Tibial artery (tissue), 4 donors: ENCODE measurements at regions not wholly inside any gene's neighbourhood (a gene's known extent, or its start where the extent isn't known, plus 50 kb on each side); places are given as distances from the start of the nearest gene placed in this dataset.

Experiments
- DNase-seq, 2 donors: peaks; one replicate each; pipeline ENCODE4 v3.0.0-alpha.2; 2019
- H3K27ac ChIP-seq, 2 donors: fragments of 200-600 bp; sonication (generic) in 1 of 2; 1 replicate in 1 of 2; 2 replicates in 1 of 2; pipeline ENCODE4 v1.5.1; 2018 to 2019; ENCODE audit warnings: mild to moderate bottlenecking in 1 of 2
- H3K27me3 ChIP-seq, 2 donors: fragments of 200-600 bp; sonication (generic) in 1 of 2; one replicate each; pipeline versions ENCODE4 v1.5.1 to v1.6.0; 2016 to 2019
- H3K36me3 ChIP-seq, 3 donors: fragments of 200-600 bp; sonication (generic) in 2 of 3; one replicate each; pipeline ENCODE4 v1.5.1; 2016 to 2019; ENCODE audit warnings: mild to moderate bottlenecking in 2 of 3
- H3K4me1 ChIP-seq, 4 donors: fragments of 200-600 bp; sonication (generic) in 2 of 4; 1 replicate in 3 of 4; 2 replicates in 1 of 4; pipeline ENCODE4 v1.5.1; 2016 to 2019
- H3K4me3 ChIP-seq, 2 donors: fragments of 200-600 bp; sonication (generic) in 1 of 2; 1 replicate in 1 of 2; 2 replicates in 1 of 2; pipeline ENCODE4 v1.5.1; 2018 to 2019; ENCODE audit warnings: mild to moderate bottlenecking in 2 of 2
- H3K9me3 ChIP-seq, 3 donors: fragments of 200-600 bp; sonication (generic) in 1 of 3; one replicate each; pipeline ENCODE4 v1.5.1; 2016 to 2019
- intact Hi-C: fragments of 100-400 bp; cut with DNase I; formaldehyde crosslinking; loops from one replicate; pipeline ENCODE4 v1.15.0; 2023; ENCODE audit warnings: low total_unique reads
- TF ChIP-seq, protein P1 (sequence below), 2 experiments: fragments of 200-600 bp in 1 of 2; fragments of 450-650 bp in 1 of 2; IDR thresholded peaks; one replicate each; pipeline ENCODE4 v1.5.1; 2017 to 2019; ENCODE audit warnings: antibody characterized with exemption in 2 of 2, mild to moderate bottlenecking in 1 of 2, moderate library complexity in 1 of 2

DNA sequence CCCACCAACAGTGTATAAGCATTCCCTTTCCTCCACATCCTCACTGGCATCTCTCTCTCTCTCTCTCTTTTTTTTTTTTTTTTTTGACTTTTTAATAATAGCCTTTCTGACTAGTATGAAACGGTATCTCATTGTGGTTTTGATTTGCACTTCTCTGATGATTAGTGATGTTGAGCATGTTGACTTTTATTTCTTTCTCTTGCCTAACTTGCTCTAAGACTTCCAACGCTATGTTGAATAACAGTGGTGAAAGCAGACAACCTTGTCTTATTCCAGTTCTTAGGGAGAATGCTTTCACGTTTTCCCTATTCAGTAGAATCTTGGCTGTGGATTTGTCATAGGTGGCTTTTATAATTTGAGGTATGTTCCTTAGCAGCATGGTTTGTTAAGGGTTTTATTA lies 249.4 kb upstream of the MDFIC2 start:
- no peaks in the 10 kb centered on the region for H3K27me3 ChIP-seq
- H3K4me3 ChIP-seq = no peak overlapping the region
- no peak for DNase-seq
- no peaks in the 10 kb centered on the region for H3K4me1 ChIP-seq
- TF ChIP-seq, protein P1, sequence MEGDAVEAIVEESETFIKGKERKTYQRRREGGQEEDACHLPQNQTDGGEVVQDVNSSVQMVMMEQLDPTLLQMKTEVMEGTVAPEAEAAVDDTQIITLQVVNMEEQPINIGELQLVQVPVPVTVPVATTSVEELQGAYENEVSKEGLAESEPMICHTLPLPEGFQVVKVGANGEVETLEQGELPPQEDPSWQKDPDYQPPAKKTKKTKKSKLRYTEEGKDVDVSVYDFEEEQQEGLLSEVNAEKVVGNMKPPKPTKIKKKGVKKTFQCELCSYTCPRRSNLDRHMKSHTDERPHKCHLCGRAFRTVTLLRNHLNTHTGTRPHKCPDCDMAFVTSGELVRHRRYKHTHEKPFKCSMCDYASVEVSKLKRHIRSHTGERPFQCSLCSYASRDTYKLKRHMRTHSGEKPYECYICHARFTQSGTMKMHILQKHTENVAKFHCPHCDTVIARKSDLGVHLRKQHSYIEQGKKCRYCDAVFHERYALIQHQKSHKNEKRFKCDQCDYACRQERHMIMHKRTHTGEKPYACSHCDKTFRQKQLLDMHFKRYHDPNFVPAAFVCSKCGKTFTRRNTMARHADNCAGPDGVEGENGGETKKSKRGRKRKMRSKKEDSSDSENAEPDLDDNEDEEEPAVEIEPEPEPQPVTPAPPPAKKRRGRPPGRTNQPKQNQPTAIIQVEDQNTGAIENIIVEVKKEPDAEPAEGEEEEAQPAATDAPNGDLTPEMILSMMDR (IDR thresholded peaks at IDR 0.05) = no peak
- peaks cover 0 to 7% (median 0%) of the 10 kb centered on the region in 3 donors for H3K9me3 ChIP-seq
- no peaks in the 10 kb centered on the region for H3K36me3 ChIP-seq
- intact Hi-C loops = no loop called here
- no peak overlapping the region for H3K27ac ChIP-seq

DNA sequence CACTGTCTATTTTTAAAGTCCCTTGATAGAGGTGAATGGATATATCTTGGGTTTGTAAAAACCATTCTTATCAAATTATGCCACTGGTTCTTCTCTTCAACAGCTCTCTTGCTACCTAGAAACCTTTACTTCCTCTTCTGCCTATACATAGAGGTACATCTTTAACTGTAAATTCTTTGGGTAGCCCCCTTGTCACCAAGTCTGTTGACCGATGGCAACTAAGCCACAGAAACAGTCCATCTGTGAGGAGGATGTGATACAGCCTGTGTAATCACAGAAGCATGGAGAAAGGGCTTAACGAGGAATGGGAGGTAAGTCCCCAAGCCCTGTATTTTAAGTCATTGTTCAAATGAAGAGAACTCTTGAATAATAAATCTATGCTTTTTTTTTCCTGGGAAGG lies 246.5 kb upstream of the MDFIC2 start:
- no peaks in the 10 kb centered on the region for H3K4me1 ChIP-seq
- H3K27ac ChIP-seq = no peak overlapping the region
- DNase-seq = no peak
- intact Hi-C loops = loop anchor here (10.0 kb wide), 1 partner anchor 516 kb away; no protein-coding TSS in a partner anchor
- no peak overlapping the region for H3K4me3 ChIP-seq
- no peaks in the 10 kb centered on the region for H3K36me3 ChIP-seq
- peaks cover 0 to 5% (median 0%) of the 10 kb centered on the region in 3 donors for H3K9me3 ChIP-seq
- TF ChIP-seq, protein P1 (IDR thresholded peaks at IDR 0.05) = no peak
- H3K27me3 ChIP-seq = no peaks in the 10 kb centered on the region

DNA sequence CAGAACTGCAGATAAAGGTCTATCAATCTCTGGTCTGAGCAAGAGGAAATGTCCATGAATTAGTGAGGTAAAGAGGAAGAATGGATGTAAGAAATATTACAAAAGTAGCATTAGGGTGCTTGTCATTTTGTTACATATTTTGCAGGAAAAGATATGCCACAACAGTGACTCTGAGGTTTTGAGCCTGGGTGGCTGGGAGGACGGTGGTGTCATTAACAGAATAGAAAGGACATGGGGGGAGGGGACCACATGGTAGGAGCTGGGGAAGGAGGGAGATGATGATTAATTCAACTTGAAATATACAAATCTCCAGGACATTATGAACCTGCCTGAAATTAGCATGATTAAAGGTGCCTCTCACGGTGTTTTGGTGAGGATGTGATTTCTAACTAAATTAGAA lies 245.5 kb upstream of the MDFIC2 start:
- Histone ChIP-seq H3K4me3 (no peak overlapping the region), H3K27ac (no peak overlapping the region), H3K9me3 (no peaks in the 10 kb centered on the region), H3K36me3 (no peaks in the 10 kb centered on the region), H3K4me1 (no peaks in the 10 kb centered on the region), H3K27me3 (no peaks in the 10 kb centered on the region)
- DNase-seq = no peak
- intact Hi-C loops = loop anchor here (10.0 kb wide), 1 partner anchor 517 kb away; no protein-coding TSS in a partner anchor
- TF ChIP-seq, protein P1 (IDR thresholded peaks at IDR 0.05) = no peak

DNA sequence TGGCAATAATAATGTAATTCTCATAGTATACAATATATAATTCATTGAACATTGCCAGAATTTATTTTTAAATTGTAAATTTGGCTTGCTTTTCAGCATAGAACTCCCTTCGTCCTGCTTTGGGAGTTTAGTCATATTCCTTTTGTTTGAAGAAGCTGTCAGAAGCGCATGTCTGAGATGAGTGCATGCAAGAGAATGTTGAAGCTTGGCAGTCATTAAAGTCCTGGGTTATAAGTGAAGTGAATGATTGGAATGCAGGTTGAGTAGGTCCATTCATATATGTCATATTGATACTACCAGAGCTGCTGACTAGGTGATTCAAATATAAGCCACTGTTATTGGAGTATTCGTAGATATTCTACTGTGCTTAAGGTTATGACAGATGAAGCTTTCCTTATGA lies 243.6 kb upstream of the MDFIC2 start:
- Histone ChIP-seq H3K36me3 (no peaks in the 10 kb centered on the region), H3K4me3 (no peak overlapping the region), H3K9me3 (no peaks in the 10 kb centered on the region), H3K27me3 (no peaks in the 10 kb centered on the region), H3K4me1 (no peaks in the 10 kb centered on the region), H3K27ac (no peak overlapping the region)
- TF ChIP-seq, protein P1 (IDR thresholded peaks at IDR 0.05) = no peak
- intact Hi-C loops = loop anchor here (10.0 kb wide), 1 partner anchor 519 kb away; no protein-coding TSS in a partner anchor
- DNase-seq = no peak

DNA sequence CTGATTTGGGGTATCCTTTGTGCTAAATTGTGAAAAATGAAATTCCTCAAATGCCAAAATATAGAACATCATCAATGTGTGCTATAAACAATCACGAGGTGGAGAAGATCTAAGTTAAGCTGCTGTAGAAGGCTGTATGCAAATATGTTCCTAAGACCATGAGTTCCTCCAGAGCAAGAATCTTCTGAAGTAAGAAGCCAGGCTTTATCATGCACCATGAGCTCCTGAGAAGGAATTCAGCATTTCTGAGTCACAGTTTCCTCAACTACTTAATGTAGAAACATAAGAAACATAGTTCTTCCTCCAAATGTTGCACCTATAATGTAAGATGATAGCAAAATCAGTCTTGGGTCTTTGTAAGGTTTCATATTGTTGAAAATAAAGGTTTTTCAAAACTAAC lies 241.7 kb upstream of the MDFIC2 start:
- no peaks in the 10 kb centered on the region for H3K27me3 ChIP-seq
- DNase-seq = no peak
- intact Hi-C loops = loop anchor here (5.0 to 10.0 kb wide), 2 partner anchors 521 to 748 kb away; no protein-coding TSS in a partner anchor
- TF ChIP-seq, protein P1 (IDR thresholded peaks at IDR 0.05) = no peak
- no peak overlapping the region for H3K27ac ChIP-seq
- H3K4me3 ChIP-seq = no peak overlapping the region
- H3K9me3 ChIP-seq = no peaks in the 10 kb centered on the region
- H3K36me3 ChIP-seq = no peaks in the 10 kb centered on the region
- no peaks in the 10 kb centered on the region for H3K4me1 ChIP-seq
